KBM-7 (cell line): ENCODE measurements at regions not wholly inside any gene's neighbourhood (a gene's known extent, or its start where the extent isn't known, plus 50 kb on each side); places are given as distances from the start of the nearest gene placed in this dataset.
A peak's percentile ranks its signal among the peaks of the same experiment; 100 is the strongest.

ENCODE experiments used
- DNase-seq: peaks from one replicate; pipeline ENCODE4 v3.0.0-alpha.2; 2015
- in situ Hi-C: fragments of 300-500 bp; cut with MboI; formaldehyde crosslinking; loops from 2 replicates; pipeline ENCODE4 v1.14.3; 2020; ENCODE audit warnings: low sequenced_read_pairs, low pct_unique_long_range_greater_than_20kb, mixed read lengths

DNA sequence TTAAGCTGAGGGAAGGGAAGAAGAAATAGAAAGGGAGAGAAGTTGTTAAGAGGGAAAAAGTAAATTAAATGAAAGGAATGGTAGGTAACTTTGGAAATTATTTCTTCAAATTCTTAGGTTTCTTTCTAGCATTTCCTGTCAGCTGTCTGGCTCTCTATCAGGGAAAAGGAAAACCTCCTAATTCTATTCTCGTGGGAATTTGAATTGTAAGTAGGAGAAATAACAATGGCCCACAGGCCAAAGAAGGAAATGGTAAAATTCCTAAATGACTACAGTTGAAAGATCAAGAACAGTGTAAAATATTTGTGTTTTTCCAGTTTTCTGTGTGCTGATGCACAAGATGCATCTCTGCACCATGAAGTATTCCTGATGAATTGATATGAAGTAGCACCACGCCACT lies 173.0 kb downstream of the IBTK start:
- no peak for DNase-seq

DNA sequence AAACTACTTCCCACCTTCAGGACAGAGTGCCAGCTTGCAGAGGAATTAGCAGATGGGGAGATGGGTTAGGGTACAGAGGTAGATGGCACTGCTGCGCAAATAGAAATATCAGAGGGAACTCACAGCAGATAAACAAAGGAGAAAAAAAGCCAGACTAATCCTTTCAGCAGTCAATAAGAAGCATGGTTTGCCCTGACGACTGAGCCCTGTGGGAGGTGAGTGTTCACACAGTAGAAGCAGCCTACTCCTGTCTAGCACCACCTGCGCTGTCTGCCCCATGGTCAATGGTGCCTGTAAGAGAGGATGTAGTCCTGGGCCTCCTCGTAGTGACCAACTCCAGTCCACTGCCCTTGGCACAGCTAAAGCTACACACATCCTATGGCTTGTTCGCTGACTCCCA lies 174.1 kb downstream of the IBTK start:
- in situ Hi-C loops: no loop called here
- DNase-seq: no peak

More for the DNA sequence above, 173.0 kb downstream of the IBTK start:
- in situ Hi-C loops: no loop called here

DNA sequence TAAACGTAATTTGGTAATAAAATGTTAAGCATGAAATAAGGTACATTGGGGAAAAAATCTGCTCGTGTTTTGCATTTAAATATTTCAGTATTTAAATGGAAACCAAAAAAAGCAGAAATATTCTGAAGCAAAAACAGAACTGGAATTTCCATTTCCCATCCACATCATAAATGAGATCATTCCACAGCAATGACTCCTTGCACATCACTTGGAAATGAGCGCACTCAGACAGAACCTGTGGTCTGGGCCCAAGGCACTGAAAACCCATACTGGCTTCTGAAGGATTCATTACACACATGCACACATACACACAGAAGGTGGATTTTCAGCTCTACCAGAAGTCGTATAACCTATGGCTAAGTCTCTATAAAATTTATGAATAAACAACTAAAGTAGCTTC lies 174.8 kb downstream of the IBTK start:
- no peak for DNase-seq
- in situ Hi-C loops: no loop called here

DNA sequence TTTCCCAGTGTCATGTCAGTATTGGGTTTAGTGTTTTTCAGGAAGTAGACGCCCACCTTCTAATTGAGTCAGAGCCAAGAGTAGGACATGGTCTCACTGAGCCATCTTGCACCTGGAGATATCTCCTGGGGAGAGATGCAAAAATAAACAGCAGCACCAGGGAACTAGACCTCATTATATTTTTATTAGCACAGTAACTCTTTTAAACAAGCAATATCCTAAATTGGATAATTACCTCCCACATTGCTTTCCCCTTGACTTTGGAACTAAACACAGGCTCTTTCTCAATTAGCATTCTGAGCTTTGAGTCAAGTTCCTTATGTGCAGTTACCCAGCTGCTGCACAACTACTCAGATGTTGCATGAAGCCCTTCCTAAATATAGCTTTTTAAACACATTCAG lies 175.4 kb downstream of the IBTK start:
- peak; percentile 17 for DNase-seq
- in situ Hi-C loops: no loop called here

DNA sequence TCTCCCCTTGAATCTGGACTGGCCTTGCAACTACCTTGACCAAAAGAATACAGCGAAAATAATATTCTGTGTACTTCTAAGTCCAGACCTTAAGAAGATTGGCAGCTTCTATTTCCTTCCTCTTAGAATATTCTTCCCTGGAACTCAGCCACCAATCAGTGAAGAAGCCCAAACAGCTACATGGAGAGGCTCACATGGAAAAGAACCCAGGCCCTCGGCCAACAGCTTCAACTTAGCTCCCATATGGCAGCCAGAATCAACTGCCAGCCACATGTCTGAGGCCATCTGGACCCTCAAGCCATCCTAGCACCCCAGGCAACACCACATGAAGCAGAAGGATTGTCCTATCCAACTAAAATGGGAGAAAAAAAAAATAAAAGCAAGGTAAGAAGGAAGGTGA lies 178.8 kb downstream of the IBTK start:
- in situ Hi-C loops: no loop called here
- DNase-seq: no peak

DNA sequence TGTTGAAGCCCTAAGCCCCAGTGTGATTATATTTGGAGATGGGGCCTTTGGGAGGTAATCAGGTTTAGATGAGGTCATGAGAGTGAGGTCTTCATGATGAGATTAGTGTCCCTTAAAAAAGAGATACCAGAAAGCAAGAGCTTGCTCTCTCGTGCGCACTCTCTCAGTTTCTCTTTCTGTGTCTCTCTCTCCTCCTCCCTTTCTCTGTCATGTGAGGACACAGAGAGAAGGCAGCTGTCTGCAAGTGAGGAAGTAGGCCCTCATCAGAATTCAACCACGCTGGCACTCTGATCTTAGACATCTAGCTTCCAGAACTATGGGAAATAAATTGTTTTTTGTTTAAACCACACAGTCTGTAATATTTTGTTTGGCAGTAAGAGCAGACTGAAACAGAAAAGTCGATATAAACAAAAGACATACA lies 180.5 kb downstream of the IBTK start:
- DNase-seq: peak; percentile 52
- in situ Hi-C loops: no loop called here

DNA sequence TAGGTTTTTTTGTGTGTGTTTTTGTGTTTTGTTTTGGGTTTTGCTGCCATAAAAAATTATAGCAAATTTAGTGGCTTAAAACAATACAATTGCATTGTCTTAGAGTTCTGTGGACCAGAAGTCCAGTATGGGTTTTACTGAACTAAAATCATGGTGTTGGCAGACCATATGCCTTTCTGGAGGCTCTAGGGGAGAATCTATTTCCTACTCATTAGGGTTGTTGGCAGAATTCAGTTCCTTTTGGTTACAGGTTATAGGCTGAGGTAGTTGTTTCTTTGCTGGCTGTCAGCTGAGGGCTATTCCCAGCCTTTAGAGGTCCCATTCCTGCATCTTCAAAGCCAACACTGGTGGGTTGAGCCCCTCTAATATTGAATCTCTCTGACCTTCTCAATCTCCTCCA lies 181.3 kb downstream of the IBTK start:
- no peak for DNase-seq
- in situ Hi-C loops: no loop called here

DNA sequence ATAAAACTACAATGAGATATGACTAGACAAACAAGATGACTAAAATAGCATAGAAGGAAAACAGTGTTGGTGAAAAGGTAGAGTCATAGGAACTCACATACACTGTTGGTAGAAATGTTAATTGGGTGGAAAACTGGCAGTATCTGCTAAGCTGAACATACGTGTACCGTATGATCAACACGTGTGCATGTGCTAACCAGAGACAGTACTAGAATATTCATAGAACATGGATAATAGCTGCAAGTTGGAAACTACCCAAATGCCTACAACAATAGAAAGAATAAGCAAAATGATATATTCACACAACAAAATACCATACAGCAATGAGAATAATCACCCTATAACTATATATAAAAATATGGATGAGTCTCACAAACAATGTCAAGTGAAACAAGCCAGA lies 184.0 kb downstream of the IBTK start:
- no peak for DNase-seq
- in situ Hi-C loops: no loop called here

DNA sequence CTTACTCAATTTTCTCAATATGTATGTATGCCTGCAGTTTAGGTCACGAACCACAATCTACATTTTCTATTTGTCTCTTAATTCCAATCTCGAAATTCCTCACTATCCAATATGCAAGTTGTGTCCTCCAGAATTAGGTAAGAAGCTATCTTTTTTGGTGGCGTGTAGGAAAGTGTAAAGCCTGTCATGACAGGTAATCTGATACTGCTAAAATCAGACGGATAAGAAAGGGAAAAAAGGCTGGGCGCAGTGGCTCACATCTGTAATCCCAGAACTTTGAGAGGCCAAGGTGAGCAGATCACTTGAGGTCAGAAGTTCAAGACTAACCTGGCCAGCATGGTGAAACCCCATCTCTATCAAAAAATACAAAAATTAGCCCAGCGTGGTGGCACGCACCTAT lies 185.3 kb downstream of the IBTK start:
- in situ Hi-C loops: no loop called here
- no peak for DNase-seq

DNA sequence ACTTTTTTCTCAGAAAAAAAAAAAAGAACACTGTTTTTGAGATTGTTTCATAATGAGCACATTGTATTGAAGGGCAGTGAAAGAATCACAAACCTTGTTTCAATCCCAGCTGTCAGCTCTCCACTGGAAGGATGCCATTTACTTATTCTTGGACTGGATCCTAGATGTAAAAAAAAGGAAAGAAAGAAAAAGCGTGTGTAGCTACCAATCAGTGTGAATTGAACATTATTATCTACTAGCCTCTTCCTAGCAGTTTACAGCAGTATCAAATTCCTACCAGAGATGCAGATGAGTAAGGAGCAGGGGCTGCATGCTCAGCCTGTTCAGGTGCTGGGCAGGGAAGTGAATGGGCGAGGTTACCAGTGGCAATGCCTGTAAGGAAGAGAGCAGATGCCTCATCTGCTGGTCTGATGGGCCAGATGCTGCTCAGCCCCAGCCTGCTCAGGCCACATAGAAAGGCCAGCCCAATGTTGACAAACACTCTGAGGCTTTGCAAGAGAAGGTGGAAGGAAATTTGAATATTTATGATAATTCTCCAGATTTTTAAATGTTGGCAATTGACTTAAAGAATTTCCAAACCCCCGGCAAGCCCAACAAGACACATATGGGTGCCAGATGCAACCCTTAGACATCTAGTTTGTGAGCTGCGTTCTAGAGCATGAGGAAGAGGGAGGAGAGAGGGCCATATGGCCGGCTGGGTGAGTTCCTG lies 189.5 kb downstream of the IBTK start:
- DNase-seq: no peak
- in situ Hi-C loops: no loop called here

DNA sequence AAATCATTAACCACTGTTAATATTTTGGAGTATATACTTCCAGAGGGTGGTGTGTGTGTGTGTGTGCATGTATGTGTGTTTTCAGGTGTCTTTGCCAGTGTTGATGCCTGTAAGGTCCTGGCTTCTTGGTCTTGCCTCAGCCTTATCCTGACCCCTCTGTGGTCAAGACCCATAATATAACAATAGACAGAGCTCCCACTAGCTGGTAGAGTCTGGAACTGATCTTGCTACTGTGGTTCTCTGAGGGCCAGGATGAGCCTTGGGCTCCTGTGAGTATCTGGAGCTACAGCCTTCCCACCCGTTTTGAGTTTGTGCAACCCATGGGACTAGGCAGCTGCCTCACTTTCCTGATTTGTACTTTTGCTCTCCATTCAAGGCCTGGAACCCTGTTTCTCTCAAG lies 191.0 kb downstream of the IBTK start:
- no peak for DNase-seq

DNA sequence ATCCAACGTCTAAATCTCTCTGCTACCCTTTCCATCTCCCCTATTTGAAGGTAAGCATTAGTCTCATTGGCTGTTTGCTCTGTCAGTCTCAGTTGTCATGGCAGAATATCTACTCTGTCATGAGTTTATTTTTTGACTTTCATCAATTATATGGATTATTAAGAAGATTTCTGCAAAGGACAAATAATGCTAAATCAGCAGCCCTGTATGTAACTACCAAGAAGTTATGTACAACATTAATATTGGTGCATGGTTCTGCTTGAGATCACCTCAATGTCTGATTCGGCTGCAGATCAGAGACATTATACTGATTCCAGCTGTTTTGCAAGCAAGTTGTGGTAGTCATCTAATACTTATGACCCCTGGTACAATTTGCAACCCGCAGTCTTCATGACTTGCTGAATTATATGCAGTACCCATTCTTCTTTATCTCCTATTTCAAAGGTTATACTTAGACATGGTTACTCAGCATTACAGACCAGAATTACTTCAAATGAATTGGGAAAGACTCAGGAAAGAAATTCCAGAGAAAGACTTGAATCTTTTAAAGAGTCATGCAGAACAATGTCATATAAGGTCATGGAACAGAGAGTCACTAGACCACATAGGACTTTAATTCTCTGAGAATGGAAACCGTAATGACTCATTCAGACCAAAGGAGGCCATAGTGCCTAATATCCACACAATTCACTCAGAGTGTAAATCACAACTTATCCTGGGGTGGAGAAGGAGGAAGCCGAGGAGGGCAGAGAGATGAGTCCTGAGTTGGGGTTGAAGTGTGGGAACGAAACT lies 201.4 kb downstream of the IBTK start:
- no peak for DNase-seq
- in situ Hi-C loops: no loop called here

More for the DNA sequence above, 191.0 kb downstream of the IBTK start:
- in situ Hi-C loops: no loop called here

DNA sequence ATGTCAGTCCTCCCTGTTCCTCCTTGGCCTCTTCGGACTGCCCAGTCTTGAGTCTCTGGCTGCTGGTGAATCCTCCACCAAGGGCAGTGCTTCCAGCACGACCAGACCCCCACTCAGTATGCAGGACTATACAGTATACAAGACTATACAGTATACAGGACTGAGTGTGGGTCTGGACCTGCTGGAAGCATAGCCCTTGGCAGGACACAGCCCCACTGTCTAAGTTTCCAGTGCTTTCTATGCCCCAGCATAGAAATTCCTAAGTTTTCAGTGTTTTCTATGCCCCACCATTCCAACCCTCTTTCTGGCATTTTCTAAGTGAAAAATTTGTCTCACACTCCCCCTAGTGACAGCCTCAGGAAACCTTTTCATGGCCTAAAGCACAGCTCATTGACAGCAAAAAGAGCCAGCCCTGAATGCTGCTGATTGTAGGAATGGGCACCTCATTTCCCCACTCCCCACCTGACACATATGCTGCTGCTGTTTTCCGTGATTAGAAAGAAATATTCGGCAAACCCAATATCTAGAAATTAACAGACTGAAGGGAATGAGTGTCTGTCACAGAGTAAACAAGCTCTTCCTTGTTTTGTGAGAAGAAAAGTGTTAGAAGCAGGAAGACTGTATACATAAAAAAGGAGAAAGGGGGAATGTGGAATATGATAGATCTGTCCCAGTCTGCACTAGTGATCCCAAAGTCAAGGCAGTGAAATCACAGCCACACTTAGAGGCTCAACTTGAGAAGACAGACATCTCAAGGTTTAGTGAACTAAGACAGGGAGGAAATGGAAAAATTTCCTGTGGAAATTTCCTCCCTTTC lies 206.9 kb downstream of the IBTK start:
- DNase-seq: peak; percentile 64

DNA sequence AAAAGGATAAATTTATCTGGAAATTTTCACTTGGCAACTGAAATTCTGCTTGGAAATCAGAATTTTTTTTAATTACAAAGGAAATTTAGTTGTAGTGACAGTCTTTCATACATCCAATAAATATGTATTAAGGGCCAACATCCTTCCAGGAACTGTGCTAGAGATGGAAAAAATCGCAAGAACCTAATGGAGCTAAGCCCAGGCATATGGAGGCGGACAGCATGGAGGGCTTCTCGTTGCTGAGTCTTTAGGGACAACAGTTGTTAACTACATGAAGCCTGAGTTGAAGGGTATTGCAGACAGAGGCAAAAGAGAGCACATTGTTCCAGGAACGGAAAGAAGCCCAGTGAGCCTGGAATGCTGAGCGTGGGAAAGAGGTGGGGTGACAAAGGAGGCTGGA lies 208.9 kb downstream of the IBTK start:
- no peak for DNase-seq
- in situ Hi-C loops: no loop called here

More for the DNA sequence above, 206.9 kb downstream of the IBTK start:
- in situ Hi-C loops: no loop called here

DNA sequence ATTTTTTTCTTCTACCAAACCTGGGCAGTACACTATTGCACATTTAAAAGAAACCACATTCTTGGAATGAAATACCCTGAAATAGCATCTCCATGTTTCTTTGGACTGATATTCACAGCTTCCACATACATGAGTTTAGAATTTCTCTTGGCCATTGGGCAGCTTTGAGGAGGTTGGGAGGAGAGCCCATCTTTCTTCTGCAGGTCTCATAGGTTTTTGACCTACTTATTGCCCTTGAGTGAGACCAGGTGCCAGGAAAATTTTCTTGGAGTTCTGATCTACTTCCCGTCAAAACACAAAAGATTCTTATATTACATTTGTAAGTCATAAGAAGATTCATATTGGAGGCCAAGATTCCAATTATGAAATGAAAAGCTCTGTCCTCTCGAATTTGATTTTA lies 212.0 kb downstream of the IBTK start:
- no peak for DNase-seq
- in situ Hi-C loops: no loop called here

DNA sequence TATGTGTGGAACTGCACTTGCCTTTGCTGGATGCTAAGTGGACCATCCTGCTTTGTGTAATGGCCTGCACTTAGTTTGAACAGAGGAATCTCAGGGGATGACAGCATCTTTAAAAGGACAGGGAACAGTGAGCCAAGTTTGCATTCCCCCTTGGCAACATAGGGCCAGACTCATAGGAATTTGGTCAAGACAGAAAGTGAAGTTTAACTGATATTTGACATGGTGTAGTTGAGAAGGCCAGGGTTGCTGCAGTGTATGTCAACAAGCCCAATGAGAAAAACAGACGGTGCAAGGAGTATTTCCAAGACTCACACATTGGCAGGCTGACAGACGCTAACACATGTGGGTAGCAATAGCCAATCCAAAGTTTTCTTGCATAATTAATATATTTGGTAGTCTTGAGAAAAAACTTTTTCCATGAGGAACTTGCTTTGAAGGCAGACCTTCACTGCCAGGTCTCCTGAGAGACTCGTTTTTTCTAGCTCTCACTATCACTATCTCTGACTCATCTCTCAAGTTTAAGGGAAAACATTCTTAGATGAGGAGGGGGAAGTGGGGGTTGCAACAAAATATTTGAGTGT lies 213.8 kb downstream of the IBTK start:
- in situ Hi-C loops: no loop called here
- DNase-seq: no peak

DNA sequence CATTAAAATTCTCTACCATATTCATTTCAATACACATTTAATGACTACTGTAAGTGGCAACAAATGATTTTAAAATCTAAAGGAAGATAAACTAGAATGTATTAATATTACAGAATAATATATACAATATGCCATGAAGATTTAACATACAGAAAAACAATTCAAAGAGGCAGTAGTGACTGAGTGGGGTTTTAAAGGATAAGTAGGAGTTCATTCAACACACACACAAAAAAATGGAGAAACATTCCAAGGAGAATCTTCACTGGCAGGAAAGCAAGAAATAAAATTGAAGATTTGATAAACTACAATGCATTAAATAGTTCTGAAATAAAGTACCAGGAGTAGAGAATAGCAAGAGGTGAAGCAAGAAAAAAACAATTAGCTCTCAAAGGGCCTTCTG lies 215.1 kb downstream of the IBTK start:
- in situ Hi-C loops: no loop called here
- DNase-seq: no peak

DNA sequence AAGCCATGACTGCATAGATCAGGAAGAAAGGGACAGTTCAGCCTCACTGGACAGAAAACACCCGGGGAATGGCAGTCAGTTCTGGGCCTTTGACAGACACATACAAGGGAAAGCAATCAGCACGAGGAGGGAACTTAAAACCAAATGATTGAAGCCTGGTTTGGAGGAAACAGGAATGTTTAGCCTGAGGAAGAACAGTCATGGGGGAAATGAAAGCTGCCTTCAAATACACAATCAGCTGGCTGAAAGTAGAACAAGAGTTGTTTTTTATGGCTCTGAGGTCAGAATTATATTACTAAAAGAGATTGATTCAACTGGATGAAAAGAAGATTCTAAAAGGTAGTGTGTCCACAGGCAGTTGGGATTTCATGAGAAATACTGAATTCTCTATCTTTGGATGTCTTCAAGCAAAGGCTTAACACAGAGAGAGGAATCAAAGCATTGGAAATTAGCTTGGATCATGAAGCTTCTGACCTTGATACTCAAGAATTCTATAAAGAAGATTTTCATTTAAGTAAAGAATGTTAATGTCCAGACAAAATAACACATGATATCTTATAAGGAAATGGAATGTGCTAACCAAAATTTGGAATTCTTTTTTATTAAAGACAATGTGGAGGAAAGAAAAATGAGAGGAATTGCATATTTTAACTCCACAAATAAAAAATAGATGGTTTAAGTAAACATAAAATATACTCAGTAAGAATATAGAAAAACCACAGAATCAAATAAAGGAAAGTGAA lies 216.6 kb downstream of the IBTK start:
- in situ Hi-C loops: no loop called here
- DNase-seq: no peak

DNA sequence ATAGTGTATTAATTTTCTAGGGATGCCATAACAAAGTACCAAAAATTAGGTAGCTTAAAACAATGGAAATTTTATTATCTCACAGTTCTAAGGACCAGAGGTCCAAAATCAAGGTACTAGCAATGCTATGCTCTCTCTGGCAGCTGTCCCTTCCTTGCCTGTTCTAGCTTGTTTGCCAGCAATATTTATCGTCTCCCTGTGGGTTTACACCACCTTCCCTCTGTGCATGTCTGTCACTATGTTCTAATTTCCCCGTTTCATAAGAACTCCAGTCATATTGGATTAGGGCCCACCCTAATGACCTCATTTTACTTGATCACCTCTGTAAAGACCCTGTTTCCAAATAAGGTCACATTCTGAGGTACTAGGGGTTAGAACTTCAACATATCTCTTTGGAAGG lies 217.2 kb downstream of the IBTK start:
- DNase-seq: no peak
- in situ Hi-C loops: no loop called here
